ENCODE measurements at regions not wholly inside any gene's neighbourhood (a gene's known extent, or its start where the extent isn't known, plus 50 kb on each side); places are given as distances from the start of the nearest gene placed in this dataset.

GRCh38 chr12:88433997-88434703 lies 146.1 kb downstream of the KITLG start:
- peaks cover 0 to 4% of the 10 kb centered on the region in 2 donors for H3K4me1 ChIP-seq (replicated peaks in 1 of 2)
- 69 to 80% (median 76%) methylated on average over 8 of the region's 8 CpGs for WGBS, 4 donors
- no peak overlapping the region for H3K4me3 ChIP-seq
- peak in 1 of 7 donors; percentile 4 for DNase-seq
- no peak for TF ChIP-seq POLR2A (IDR thresholded peaks at IDR 0.05)
- H3K27ac ChIP-seq, result no peak overlapping the region
- H3K9me3 ChIP-seq (replicated peaks in 1 of 3), result no peaks in the 10 kb centered on the region
- no peaks in the 10 kb centered on the region for H3K36me3 ChIP-seq (replicated peaks in 1 of 2)
- no peaks in the 10 kb centered on the region for H3K27me3 ChIP-seq
- intact Hi-C loops (cut with DNase I), result no loop called here

GRCh38 chr12:88435334-88436076 lies 144.8 kb downstream of the KITLG start:
- Histone ChIP-seq H3K27me3 (no peaks in the 10 kb centered on the region), H3K9me3 (replicated peaks in 1 of 3) (no peaks in the 10 kb centered on the region), H3K27ac (no peak overlapping the region), H3K4me3 (no peak overlapping the region), H3K4me1 (replicated peaks in 1 of 2) (peaks cover 0 to 4% of the 10 kb centered on the region in 2 donors), H3K36me3 (replicated peaks in 1 of 2) (no peaks in the 10 kb centered on the region)
- no peak for TF ChIP-seq POLR2A (IDR thresholded peaks at IDR 0.05)
- no peak for TF ChIP-seq CTCF (IDR thresholded peaks at IDR 0.05)
- intact Hi-C loops (cut with DNase I), result no loop called here
- DNase-seq, result no peak
- 36 to 45% (median 43%) methylated on average over 4 of the region's 4 CpGs for WGBS, 4 donors

- Histone ChIP-seq H3K36me3 (replicated peaks in 1 of 2) (no peaks in the 10 kb centered on the region), H3K4me3 (no peak overlapping the region), H3K4me1 (replicated peaks in 1 of 2) (peaks cover 0 to 4% of the 10 kb centered on the region in 2 donors), H3K27me3 (no peaks in the 10 kb centered on the region), H3K27ac (no peak overlapping the region), H3K9me3 (replicated peaks in 1 of 3) (no peaks in the 10 kb centered on the region)
- 91 to 100% (median 95%) methylated on average over 2 to 3 of the region's 3 CpGs for WGBS, 4 donors
- intact Hi-C loops (cut with DNase I), result no loop called here
- TF ChIP-seq POLR2A (IDR thresholded peaks at IDR 0.05) (no peak), CTCF (IDR thresholded peaks at IDR 0.05) (no peak)
- DNase-seq, result no peak
Measured at GRCh38 chr12:88437226-88437625, 143.0 kb downstream of the KITLG start.

Small RNA genes lying in the stretch of these regions (small RNA-seq; reads per million reads assigned to genes)
- 0 reads per million in 2 donors for gene RF00019

All from adrenal gland (tissue), 9 donors.